H1 (cell line): ENCODE measurements at regions not wholly inside any gene's neighbourhood (a gene's known extent, or its start where the extent isn't known, plus 50 kb on each side); places are given as distances from the start of the nearest gene placed in this dataset.

ENCODE experiments used
- BCL11A ChIP-seq, 2 experiments: IDR thresholded peaks; one replicate each; pipeline ENCODE4 v1.6.1; 2011; ENCODE audit warnings: low read depth in 2 of 2, low read length in 2 of 2, mild to moderate bottlenecking in 2 of 2
- JUND ChIP-seq: IDR thresholded peaks from 2 replicates; pipeline ENCODE4 v1.6.1; 2011; ENCODE audit warnings: mild to moderate bottlenecking, improper control_type of control experiment, low read length
- MAFK ChIP-seq: IDR thresholded peaks from 2 replicates; pipeline ENCODE4 v1.6.1; 2012; ENCODE audit warnings: low read depth, mild to moderate bottlenecking, improper control_type of control experiment, low read length
- POU5F1 ChIP-seq: IDR thresholded peaks from 2 replicates; pipeline ENCODE4 v1.6.1; 2011; ENCODE audit warnings: low read depth, mild to moderate bottlenecking, low read length, moderate library complexity
- SP1 ChIP-seq: IDR thresholded peaks from 2 replicates; pipeline ENCODE4 v1.6.1; 2011; ENCODE audit warnings: low read depth, low read length
- TF ChIP-seq, protein P1 (sequence below): fragments of 300-600 bp; sonication (generic); IDR thresholded peaks from 2 replicates; pipeline ENCODE4 v1.7.1; 2012; ENCODE audit warnings: low read length, moderate library complexity, mild to moderate bottlenecking, inconsistent platforms; ENCODE audit not compliant: insufficient replicate concordance
- TF ChIP-seq, protein P2 (sequence below), 3 experiments: IDR thresholded peaks; 1 replicate in 2 of 3; 2 replicates in 1 of 3; pipeline versions ENCODE4 v1.5.1 to v1.6.1; 2011; ENCODE audit warnings: low read length in 3 of 3, mild to moderate bottlenecking in 3 of 3, inconsistent platforms in 2 of 3, low read depth in 1 of 3, moderate library complexity in 1 of 3; ENCODE audit not compliant: insufficient read depth in 1 of 3; ENCODE audit errors: control extremely low read depth in 1 of 3

DNA sequence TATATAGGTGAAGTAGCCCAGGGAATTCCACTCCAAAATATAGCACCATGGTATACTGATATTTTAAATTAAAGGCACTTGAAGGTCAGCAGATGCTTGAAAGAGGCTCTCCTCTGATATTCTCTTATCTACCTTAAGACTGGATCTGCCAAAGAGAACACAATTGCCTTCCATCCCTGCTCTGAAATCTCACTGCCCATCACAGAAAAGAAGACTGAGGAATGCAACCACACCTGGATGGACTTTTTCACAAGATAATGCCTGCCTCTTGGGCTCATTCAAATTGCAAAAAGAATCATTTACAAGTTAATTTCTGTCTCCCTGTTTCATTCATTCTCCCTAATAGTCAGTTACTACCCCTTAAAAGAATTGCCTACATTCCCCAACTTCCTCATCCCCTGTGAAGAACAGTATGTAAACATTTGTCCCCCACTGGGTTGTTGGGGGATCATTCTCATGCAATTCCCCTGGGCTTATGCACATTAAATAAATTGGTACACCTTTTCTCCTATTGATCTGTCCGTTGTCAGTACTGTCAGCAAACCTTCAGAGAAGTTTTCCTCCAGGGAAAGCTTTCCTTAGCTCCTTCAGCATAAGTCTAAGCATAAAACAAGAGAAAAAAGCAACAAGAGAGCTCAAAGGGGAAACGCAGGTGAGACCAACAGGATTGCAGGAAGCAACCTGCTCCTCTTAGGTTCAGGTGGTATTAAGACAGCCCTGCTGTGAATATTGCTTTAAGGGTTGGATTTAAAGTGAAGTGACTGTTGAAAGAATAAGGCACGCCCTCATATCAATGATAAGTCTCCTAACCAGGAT lies 171.4 kb upstream of the SLC30A5 start (continued):
- TF ChIP-seq, protein P1, sequence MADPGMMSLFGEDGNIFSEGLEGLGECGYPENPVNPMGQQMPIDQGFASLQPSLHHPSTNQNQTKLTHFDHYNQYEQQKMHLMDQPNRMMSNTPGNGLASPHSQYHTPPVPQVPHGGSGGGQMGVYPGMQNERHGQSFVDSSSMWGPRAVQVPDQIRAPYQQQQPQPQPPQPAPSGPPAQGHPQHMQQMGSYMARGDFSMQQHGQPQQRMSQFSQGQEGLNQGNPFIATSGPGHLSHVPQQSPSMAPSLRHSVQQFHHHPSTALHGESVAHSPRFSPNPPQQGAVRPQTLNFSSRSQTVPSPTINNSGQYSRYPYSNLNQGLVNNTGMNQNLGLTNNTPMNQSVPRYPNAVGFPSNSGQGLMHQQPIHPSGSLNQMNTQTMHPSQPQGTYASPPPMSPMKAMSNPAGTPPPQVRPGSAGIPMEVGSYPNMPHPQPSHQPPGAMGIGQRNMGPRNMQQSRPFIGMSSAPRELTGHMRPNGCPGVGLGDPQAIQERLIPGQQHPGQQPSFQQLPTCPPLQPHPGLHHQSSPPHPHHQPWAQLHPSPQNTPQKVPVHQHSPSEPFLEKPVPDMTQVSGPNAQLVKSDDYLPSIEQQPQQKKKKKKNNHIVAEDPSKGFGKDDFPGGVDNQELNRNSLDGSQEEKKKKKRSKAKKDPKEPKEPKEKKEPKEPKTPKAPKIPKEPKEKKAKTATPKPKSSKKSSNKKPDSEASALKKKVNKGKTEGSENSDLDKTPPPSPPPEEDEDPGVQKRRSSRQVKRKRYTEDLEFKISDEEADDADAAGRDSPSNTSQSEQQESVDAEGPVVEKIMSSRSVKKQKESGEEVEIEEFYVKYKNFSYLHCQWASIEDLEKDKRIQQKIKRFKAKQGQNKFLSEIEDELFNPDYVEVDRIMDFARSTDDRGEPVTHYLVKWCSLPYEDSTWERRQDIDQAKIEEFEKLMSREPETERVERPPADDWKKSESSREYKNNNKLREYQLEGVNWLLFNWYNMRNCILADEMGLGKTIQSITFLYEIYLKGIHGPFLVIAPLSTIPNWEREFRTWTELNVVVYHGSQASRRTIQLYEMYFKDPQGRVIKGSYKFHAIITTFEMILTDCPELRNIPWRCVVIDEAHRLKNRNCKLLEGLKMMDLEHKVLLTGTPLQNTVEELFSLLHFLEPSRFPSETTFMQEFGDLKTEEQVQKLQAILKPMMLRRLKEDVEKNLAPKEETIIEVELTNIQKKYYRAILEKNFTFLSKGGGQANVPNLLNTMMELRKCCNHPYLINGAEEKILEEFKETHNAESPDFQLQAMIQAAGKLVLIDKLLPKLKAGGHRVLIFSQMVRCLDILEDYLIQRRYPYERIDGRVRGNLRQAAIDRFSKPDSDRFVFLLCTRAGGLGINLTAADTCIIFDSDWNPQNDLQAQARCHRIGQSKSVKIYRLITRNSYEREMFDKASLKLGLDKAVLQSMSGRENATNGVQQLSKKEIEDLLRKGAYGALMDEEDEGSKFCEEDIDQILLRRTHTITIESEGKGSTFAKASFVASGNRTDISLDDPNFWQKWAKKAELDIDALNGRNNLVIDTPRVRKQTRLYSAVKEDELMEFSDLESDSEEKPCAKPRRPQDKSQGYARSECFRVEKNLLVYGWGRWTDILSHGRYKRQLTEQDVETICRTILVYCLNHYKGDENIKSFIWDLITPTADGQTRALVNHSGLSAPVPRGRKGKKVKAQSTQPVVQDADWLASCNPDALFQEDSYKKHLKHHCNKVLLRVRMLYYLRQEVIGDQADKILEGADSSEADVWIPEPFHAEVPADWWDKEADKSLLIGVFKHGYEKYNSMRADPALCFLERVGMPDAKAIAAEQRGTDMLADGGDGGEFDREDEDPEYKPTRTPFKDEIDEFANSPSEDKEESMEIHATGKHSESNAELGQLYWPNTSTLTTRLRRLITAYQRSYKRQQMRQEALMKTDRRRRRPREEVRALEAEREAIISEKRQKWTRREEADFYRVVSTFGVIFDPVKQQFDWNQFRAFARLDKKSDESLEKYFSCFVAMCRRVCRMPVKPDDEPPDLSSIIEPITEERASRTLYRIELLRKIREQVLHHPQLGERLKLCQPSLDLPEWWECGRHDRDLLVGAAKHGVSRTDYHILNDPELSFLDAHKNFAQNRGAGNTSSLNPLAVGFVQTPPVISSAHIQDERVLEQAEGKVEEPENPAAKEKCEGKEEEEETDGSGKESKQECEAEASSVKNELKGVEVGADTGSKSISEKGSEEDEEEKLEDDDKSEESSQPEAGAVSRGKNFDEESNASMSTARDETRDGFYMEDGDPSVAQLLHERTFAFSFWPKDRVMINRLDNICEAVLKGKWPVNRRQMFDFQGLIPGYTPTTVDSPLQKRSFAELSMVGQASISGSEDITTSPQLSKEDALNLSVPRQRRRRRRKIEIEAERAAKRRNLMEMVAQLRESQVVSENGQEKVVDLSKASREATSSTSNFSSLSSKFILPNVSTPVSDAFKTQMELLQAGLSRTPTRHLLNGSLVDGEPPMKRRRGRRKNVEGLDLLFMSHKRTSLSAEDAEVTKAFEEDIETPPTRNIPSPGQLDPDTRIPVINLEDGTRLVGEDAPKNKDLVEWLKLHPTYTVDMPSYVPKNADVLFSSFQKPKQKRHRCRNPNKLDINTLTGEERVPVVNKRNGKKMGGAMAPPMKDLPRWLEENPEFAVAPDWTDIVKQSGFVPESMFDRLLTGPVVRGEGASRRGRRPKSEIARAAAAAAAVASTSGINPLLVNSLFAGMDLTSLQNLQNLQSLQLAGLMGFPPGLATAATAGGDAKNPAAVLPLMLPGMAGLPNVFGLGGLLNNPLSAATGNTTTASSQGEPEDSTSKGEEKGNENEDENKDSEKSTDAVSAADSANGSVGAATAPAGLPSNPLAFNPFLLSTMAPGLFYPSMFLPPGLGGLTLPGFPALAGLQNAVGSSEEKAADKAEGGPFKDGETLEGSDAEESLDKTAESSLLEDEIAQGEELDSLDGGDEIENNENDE: peak; percentile 94
- TF ChIP-seq SP1 (peak; percentile 72; the same call in 1 of the 2 replicates), BCL11A (IDR thresholded peaks at IDR 0.05; ENCODE audit: low read depth in 2 of 2, low read length in 2 of 2) (peak in 1 of 2 experiments; percentile 73), JUND (no peak), MAFK (no peak), POU5F1 (peak; percentile 95)
- TF ChIP-seq, protein P2, sequence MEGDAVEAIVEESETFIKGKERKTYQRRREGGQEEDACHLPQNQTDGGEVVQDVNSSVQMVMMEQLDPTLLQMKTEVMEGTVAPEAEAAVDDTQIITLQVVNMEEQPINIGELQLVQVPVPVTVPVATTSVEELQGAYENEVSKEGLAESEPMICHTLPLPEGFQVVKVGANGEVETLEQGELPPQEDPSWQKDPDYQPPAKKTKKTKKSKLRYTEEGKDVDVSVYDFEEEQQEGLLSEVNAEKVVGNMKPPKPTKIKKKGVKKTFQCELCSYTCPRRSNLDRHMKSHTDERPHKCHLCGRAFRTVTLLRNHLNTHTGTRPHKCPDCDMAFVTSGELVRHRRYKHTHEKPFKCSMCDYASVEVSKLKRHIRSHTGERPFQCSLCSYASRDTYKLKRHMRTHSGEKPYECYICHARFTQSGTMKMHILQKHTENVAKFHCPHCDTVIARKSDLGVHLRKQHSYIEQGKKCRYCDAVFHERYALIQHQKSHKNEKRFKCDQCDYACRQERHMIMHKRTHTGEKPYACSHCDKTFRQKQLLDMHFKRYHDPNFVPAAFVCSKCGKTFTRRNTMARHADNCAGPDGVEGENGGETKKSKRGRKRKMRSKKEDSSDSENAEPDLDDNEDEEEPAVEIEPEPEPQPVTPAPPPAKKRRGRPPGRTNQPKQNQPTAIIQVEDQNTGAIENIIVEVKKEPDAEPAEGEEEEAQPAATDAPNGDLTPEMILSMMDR (IDR thresholded peaks at IDR 0.05; ENCODE audit: control extremely low read depth in 1 of 3, insufficient read depth in 1 of 3, low read depth in 1 of 3, low read length in 3 of 3): no peak
